PC-3 (cell line): ENCODE measurements at regions not wholly inside any gene's neighbourhood (a gene's known extent, or its start where the extent isn't known, plus 50 kb on each side); places are given as distances from the start of the nearest gene placed in this dataset.

ENCODE experiments used
- ATAC-seq: fragments of 200-7000 bp; cut with Tn5 transposase; 2 replicates; pipeline ENCODE4 v1.9.1; 2020; ENCODE audit warnings: mild to moderate bottlenecking, moderate library complexity
- BruUV-seq: library from RNA; stranded (reverse); fragments of 400-500 nt; replicated peaks from 2 replicates; lab custom pipeline; 2021; lab: Mats Ljungman, UMichigan
- CTCF ChIA-PET: fragments of 300-600 bp; sonication (Branson Sonifier 250); formaldehyde crosslinking; loops from one replicate; lab custom pipeline; 2022; ENCODE audit warnings: antibody characterized with exemption; lab: Charles Lee
- POLR2A ChIA-PET: fragments of 300-600 bp; sonication (Branson Sonifier 250); formaldehyde crosslinking; loops from one replicate; lab custom pipeline; 2022; ENCODE audit warnings: antibody characterized with exemption; ENCODE audit not compliant: unreplicated experiment; lab: Charles Lee
- DNase-seq: peaks from one replicate; pipeline ENCODE4 v3.0.0-alpha.2; 2015
- H2AFZ ChIP-seq: fragments of 300-600 bp; sonication (generic); 2 replicates; pipeline ENCODE4 v1.6.0; 2016; ENCODE audit warnings: antibody characterized with exemption, low read length
- H3F3A ChIP-seq: fragments of 300-600 bp; sonication (generic); one replicate; pipeline ENCODE4 v1.6.0; 2017; ENCODE audit warnings: antibody characterized with exemption, low read length, control low read depth, mild to moderate bottlenecking; ENCODE audit not compliant: unreplicated experiment
- H3K27ac ChIP-seq: fragments of 300-600 bp; sonication (generic); 2 replicates; pipeline ENCODE4 v1.5.1; 2016; ENCODE audit warnings: mild to moderate bottlenecking, low read length
- H3K27me3 ChIP-seq: fragments of 300-600 bp; sonication (generic); 2 replicates; pipeline ENCODE4 v1.6.1; 2016; ENCODE audit warnings: low read length, mixed read lengths
- H3K36me3 ChIP-seq: fragments of 300-600 bp; sonication (generic); 2 replicates; pipeline ENCODE4 v1.6.1; 2016; ENCODE audit warnings: low read depth, mixed run types, low read length, mixed read lengths
- H3K4me1 ChIP-seq: fragments of 300-600 bp; sonication (generic); 2 replicates; pipeline ENCODE4 v1.5.1; 2016; ENCODE audit warnings: low read length; ENCODE audit not compliant: insufficient read depth
- H3K4me2 ChIP-seq: fragments of 300-600 bp; sonication (generic); 2 replicates; pipeline ENCODE4 v1.6.0; 2016; ENCODE audit warnings: low read length
- H3K4me3 ChIP-seq: fragments of 300-600 bp; sonication (generic); 2 replicates; pipeline ENCODE4 v1.5.1; 2016; ENCODE audit warnings: mild to moderate bottlenecking, low read length, mixed read lengths
- H3K79me2 ChIP-seq: fragments of 300-600 bp; sonication (generic); 2 replicates; pipeline ENCODE4 v1.6.1; 2017; ENCODE audit warnings: low read length, mixed read lengths
- H3K9ac ChIP-seq: fragments of 300-600 bp; sonication (generic); 2 replicates; pipeline ENCODE4 v1.6.0; 2016; ENCODE audit warnings: mild to moderate bottlenecking, low read length
- H3K9me2 ChIP-seq: fragments of 300-600 bp; sonication (generic); replicated peaks from 2 replicates; pipeline ENCODE4 v1.6.1; 2016; ENCODE audit warnings: mixed run types, low read length, mixed read lengths
- H3K9me3 ChIP-seq: fragments of 300-600 bp; sonication (generic); 2 replicates; pipeline ENCODE4 v1.6.1; 2016; ENCODE audit warnings: low read length, mixed read lengths
- H4K20me1 ChIP-seq: fragments of 300-600 bp; sonication (generic); 2 replicates; pipeline ENCODE4 v1.6.1; 2016; ENCODE audit warnings: low read length, mixed read lengths
- EZH2 ChIP-seq: fragments of 300-600 bp; sonication (generic); IDR thresholded peaks from one replicate; pipeline ENCODE4 v1.6.1; 2017; ENCODE audit warnings: antibody characterized with exemption, mild to moderate bottlenecking, low read length; ENCODE audit not compliant: unreplicated experiment
- EZH2phosphoT487 ChIP-seq: fragments of 300-600 bp; sonication (generic); IDR thresholded peaks from 2 replicates; pipeline ENCODE4 v1.6.1; 2018; ENCODE audit warnings: mild to moderate bottlenecking, antibody characterized with exemption, low read length, borderline replicate concordance
- intact Hi-C: fragments of 100-400 bp; cut with micrococcal nuclease; formaldehyde crosslinking; loops from 2 replicates; pipeline ENCODE4 v1.9.0; 2023
- TF ChIP-seq, protein P1 (sequence below): fragments of 300-600 bp; sonication (generic); conservative IDR thresholded peaks from 2 replicates; pipeline ENCODE4 v1.5.1; 2017; ENCODE audit warnings: antibody characterized with exemption, low read depth, mild to moderate bottlenecking, low read length

DNA sequence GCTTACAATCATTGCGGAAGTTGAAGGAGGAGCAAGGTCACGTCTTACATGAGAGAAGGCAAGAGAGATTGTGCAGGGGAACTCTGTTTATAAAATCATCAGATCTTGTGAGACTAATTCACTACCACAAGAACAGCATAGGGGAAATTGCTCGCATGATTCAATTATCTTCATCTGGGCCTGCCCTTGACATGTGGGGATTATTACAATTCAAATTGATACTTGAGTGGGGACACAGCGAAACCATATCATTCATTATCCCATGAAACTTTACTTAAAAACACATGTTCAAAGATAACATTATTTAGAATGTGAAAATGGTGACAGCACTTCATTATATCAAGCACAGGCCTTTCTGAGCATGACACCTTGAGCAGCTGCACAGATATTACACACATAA lies 1087.8 kb downstream of the C4orf33 start:
- no peak overlapping the region for H3K9ac ChIP-seq
- ATAC-seq = no peak
- no peak overlapping the region for H3K27ac ChIP-seq
- H3K9me2 ChIP-seq = no peaks in the 10 kb centered on the region
- TF ChIP-seq, protein P1, sequence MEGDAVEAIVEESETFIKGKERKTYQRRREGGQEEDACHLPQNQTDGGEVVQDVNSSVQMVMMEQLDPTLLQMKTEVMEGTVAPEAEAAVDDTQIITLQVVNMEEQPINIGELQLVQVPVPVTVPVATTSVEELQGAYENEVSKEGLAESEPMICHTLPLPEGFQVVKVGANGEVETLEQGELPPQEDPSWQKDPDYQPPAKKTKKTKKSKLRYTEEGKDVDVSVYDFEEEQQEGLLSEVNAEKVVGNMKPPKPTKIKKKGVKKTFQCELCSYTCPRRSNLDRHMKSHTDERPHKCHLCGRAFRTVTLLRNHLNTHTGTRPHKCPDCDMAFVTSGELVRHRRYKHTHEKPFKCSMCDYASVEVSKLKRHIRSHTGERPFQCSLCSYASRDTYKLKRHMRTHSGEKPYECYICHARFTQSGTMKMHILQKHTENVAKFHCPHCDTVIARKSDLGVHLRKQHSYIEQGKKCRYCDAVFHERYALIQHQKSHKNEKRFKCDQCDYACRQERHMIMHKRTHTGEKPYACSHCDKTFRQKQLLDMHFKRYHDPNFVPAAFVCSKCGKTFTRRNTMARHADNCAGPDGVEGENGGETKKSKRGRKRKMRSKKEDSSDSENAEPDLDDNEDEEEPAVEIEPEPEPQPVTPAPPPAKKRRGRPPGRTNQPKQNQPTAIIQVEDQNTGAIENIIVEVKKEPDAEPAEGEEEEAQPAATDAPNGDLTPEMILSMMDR = no peak
- no peak for TF ChIP-seq EZH2phosphoT487
- no peak for TF ChIP-seq EZH2
- no peaks in the 10 kb centered on the region for H4K20me1 ChIP-seq
- no peak for DNase-seq
- H3K4me3 ChIP-seq = no peak overlapping the region
- no peak overlapping the region for H3K4me2 ChIP-seq
- CTCF ChIA-PET = no interaction called here
- no peaks in the 10 kb centered on the region for H3K9me3 ChIP-seq
- H3F3A ChIP-seq = no peaks in the 10 kb centered on the region
- H3K27me3 ChIP-seq = no peaks in the 10 kb centered on the region
- no peaks in the 10 kb centered on the region for H3K4me1 ChIP-seq
- BruUV-seq = no TSS peak
- H3K79me2 ChIP-seq = no peaks in the 10 kb centered on the region
- H3K36me3 ChIP-seq = no peaks in the 10 kb centered on the region
- POLR2A ChIA-PET = no interaction called here
- intact Hi-C loops = no loop called here
- H2AFZ ChIP-seq = no peak overlapping the region

DNA sequence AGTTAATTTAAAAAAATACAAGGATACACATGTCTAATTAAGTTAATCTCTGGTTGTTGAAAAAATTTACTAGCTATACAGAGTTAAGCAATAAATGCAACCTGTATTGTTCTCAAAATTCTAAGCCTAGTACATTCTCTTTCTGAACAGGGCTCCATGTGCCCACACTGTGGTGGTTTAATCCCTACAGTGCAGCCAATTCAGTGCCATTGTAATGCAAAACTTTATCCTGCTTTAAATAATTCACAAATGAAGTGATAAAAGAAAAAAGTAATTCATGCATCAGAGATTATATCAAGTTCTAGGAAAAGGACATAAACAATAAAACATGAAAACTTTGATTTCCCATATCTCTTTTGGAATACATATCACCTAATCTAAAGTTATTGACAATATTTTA lies 1089.2 kb downstream of the C4orf33 start:
- no peak for ATAC-seq
- H3K36me3 ChIP-seq = no peaks in the 10 kb centered on the region
- H3K79me2 ChIP-seq = no peaks in the 10 kb centered on the region
- no peak overlapping the region for H2AFZ ChIP-seq
- no peaks in the 10 kb centered on the region for H3K4me1 ChIP-seq
- BruUV-seq = no TSS peak
- H3K4me2 ChIP-seq = no peak overlapping the region
- H3K9ac ChIP-seq = no peak overlapping the region
- H3F3A ChIP-seq = no peaks in the 10 kb centered on the region
- POLR2A ChIA-PET = no interaction called here
- no peak for DNase-seq
- H3K27ac ChIP-seq = no peak overlapping the region
- H3K9me2 ChIP-seq = no peaks in the 10 kb centered on the region
- no peaks in the 10 kb centered on the region for H4K20me1 ChIP-seq
- no peak for TF ChIP-seq EZH2phosphoT487
- TF ChIP-seq EZH2 = no peak
- TF ChIP-seq, protein P1 = no peak
- CTCF ChIA-PET = no interaction called here
- no peak overlapping the region for H3K4me3 ChIP-seq
- H3K27me3 ChIP-seq = no peaks in the 10 kb centered on the region
- no peaks in the 10 kb centered on the region for H3K9me3 ChIP-seq
- intact Hi-C loops = no loop called here

DNA sequence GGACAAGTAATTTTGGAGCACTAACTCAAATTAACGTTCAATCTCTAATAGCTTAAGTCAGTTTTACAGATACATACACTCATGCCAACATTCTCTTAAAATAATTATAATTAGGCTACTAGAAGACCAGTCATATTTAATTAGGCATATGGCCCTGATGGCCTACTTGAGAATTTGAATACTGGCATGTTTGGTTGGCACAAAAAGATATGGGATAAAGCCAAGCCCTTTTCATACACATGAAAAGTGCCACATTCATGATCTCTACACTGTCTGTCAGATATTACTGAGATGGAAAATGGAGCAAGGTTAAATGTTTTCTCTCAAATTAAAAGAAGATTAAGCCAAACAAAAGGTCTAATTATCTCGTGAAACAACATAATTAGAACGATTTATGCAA lies 1091.0 kb downstream of the C4orf33 start:
- Histone ChIP-seq H3K4me1 (no peaks in the 10 kb centered on the region), H3K27ac (no peak overlapping the region), H3K4me3 (no peak overlapping the region), H3K9ac (no peak overlapping the region), H3K27me3 (no peaks in the 10 kb centered on the region), H4K20me1 (no peaks in the 10 kb centered on the region), H3K36me3 (no peaks in the 10 kb centered on the region), H3K4me2 (no peak overlapping the region), H2AFZ (no peak overlapping the region), H3F3A (no peaks in the 10 kb centered on the region), H3K79me2 (no peaks in the 10 kb centered on the region), H3K9me3 (no peaks in the 10 kb centered on the region), H3K9me2 (no peaks in the 10 kb centered on the region)
- intact Hi-C loops = no loop called here
- DNase-seq (no peak), ATAC-seq (no peak)
- ChIA-PET POLR2A (no interaction called here), CTCF (no interaction called here)
- TF ChIP-seq EZH2phosphoT487 = no peak
- TF ChIP-seq, protein P1 = no peak
- no peak for TF ChIP-seq EZH2
- no TSS peak for BruUV-seq
